Natural killer cell treated with Interleukin-12 subunit alpha and Interleukin-12 subunit beta and Interleukin-15 and Interleukin-18, amount 100 ng/mL, for 72 hours (primary cell): ENCODE measurements at regions not wholly inside any gene's neighbourhood (a gene's known extent, or its start where the extent isn't known, plus 50 kb on each side); places are given as distances from the start of the nearest gene placed in this dataset.
"Not testable (repeated sequence)": the region's sequence is repeated elsewhere in the genome, so short reads cannot be mapped to it uniquely, and the experiment has no call there.

Experiments used
- ATAC-seq, 2 donors: fragments of 150-1000 bp; cut with Tn5 transposase in 1 of 2; sonication (Bioruptor Pico), chemical (Tn5 transposase) in 1 of 2; 2 replicates each; pipeline ENCODE4 v1.10.0; 2021
- DNase-seq: peaks from one replicate; pipeline ENCODE4 v3.0.0; 2022; ENCODE audit warnings: low spot score
- H3K27ac Mint-ChIP-seq, 2 donors: 1 replicate in 1 of 2; 2 replicates in 1 of 2; pipeline ENCODE4 v1.8.0; 2022; ENCODE audit warnings: mixed read lengths in 2 of 2, mild to moderate bottlenecking in 1 of 2, moderate library complexity in 1 of 2
- H3K27me3 Mint-ChIP-seq, 2 donors: 1 replicate in 1 of 2; 2 replicates in 1 of 2; pipeline ENCODE4 v1.8.0; 2022; ENCODE audit warnings: mixed read lengths in 2 of 2
- H3K36me3 Mint-ChIP-seq: one replicate; pipeline ENCODE4 v1.8.0; 2022; ENCODE audit warnings: mixed read lengths
- H3K4me1 Mint-ChIP-seq, 2 donors: 1 replicate in 1 of 2; 2 replicates in 1 of 2; pipeline ENCODE4 v1.8.0; 2022; ENCODE audit warnings: low read depth in 2 of 2, mixed read lengths in 2 of 2, mild to moderate bottlenecking in 1 of 2
- H3K4me3 Mint-ChIP-seq: one replicate; pipeline ENCODE4 v1.8.0; 2022; ENCODE audit warnings: mixed read lengths
- H3K9me3 Mint-ChIP-seq: 2 replicates; pipeline ENCODE4 v1.8.0; 2022; ENCODE audit warnings: mixed read lengths

- no peak overlapping the region for H3K4me3 Mint-ChIP-seq
- H3K36me3 Mint-ChIP-seq = no peaks in the 10 kb centered on the region
- no peaks in the 10 kb centered on the region for H3K9me3 Mint-ChIP-seq
- no peak for ATAC-seq
- no peak overlapping the region for H3K27ac Mint-ChIP-seq
- DNase-seq = no peak
- H3K27me3 Mint-ChIP-seq = peaks cover 8 to 11% of the 10 kb centered on the region in 2 donors
- peaks cover 6% of the 10 kb centered on the region in 2 donors for H3K4me1 Mint-ChIP-seq
These were observed 510.4 kb downstream of the CCDC171 start for GRCh38 chr9:16063241-16063591.

DNA sequence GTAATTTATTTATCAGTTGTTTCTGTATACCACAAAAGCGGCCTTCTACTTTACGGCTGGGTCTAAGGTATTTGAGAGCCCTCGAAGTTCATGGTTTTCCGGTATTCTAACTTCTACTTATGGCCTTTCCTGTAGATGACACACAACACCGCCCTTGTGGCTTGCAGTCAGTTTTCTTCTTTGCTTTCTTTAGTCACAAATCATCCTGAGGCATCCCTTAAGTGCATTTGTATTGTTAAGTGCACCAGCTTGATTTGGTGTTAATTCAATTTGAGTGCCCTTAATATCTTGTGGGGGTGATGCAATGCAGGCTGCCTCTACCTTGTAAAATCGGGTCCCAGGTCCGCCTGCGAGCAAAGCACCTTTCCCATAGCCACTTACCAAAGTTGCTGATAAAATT lies 511.9 kb downstream of the CCDC171 start:
- Mint-ChIP-seq H3K4me1 (peaks cover 0 to 3% of the 10 kb centered on the region in 2 donors), H3K9me3 (no peaks in the 10 kb centered on the region), H3K36me3 (no peaks in the 10 kb centered on the region), H3K27me3 (peaks cover 8 to 14% of the 10 kb centered on the region in 2 donors), H3K4me3 (no peak overlapping the region), H3K27ac (no peak overlapping the region)
- ATAC-seq (no peak), DNase-seq (no peak)

GRCh38 chr9:16066201-16066600 lies 513.4 kb downstream of the CCDC171 start:
- H3K4me1 Mint-ChIP-seq, H3K4me3 Mint-ChIP-seq, H3K9me3 Mint-ChIP-seq, H3K27ac Mint-ChIP-seq, ATAC-seq, H3K36me3 Mint-ChIP-seq, DNase-seq: not testable (repeated sequence)
- peaks cover 8 to 15% of the 10 kb centered on the region in 2 donors for H3K27me3 Mint-ChIP-seq

- H3K27me3 Mint-ChIP-seq = peaks cover 6 to 19% of the 10 kb centered on the region in 2 donors
- H3K27ac Mint-ChIP-seq = no peak overlapping the region
- no peaks in the 10 kb centered on the region for H3K36me3 Mint-ChIP-seq
- no peaks in the 10 kb centered on the region for H3K4me1 Mint-ChIP-seq
- no peak overlapping the region for H3K4me3 Mint-ChIP-seq
- no peak for DNase-seq
- no peak for ATAC-seq
- H3K9me3 Mint-ChIP-seq = no peaks in the 10 kb centered on the region
These were observed 515.6 kb downstream of the CCDC171 start for GRCh38 chr9:16068476-16068875.

DNA sequence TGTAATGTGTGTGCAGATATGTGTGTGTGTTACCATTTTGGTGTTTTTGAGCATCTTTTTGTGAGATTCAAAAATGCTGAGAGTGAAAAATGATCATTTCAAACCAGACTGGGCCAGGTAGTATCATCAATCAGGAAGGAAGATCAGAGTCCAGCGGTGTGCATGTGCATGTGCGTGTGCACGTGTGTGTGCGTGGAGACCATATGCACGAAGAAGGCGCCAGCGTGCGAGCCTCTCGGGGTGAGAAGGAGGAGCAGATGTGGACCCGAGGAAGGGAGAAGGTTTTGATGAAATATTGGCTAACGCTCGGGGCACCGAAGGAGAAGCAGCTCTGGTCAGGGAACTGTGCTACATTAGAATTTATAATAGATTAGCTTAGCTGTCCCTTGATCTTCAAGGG lies 516.4 kb downstream of the CCDC171 start:
- Mint-ChIP-seq H3K4me3 (no peak overlapping the region), H3K27me3 (peaks cover 6 to 19% of the 10 kb centered on the region in 2 donors), H3K36me3 (no peaks in the 10 kb centered on the region), H3K4me1 (no peaks in the 10 kb centered on the region), H3K27ac (no peak overlapping the region), H3K9me3 (no peaks in the 10 kb centered on the region)
- no peak for ATAC-seq
- no peak for DNase-seq

DNA sequence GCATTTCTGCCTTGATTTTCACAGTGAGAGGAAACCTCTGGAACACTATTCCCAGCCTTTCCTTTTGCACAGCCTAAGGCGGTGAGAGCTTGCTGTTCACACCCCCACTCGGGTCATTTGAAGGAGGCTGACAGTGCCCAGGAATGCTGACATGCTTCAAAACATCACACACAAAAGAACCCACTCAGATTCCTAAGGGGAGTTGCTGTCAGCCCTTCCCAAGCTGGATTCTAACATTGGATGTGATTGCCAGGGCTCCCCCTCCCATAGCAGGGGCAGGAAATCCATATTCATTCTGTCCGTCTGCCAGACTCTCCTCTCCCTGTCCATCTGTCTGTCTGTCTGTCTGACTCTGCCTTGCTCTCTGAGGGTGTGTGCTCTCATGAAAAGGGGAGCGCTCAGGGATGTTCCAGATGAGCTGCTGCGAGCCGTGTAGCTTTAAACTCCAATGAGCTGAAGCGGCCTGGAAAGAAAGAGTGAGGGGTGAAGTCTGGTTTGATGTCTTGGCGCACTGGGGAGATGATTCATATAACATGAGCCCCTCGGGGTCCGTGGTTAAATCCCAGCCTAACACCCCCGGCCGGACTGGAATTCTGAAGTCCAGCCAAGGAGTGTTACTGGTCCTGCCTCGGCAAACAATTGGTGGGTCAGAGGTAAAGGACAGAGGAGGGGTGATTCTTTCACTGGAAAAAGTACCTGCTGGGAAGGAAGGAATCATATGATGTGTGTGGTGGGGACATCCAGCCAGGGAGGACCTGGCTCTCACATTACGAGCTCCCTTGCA lies 517.0 kb downstream of the CCDC171 start:
- ATAC-seq = no peak
- no peak for DNase-seq
- H3K36me3 Mint-ChIP-seq = no peaks in the 10 kb centered on the region
- H3K4me1 Mint-ChIP-seq = no peaks in the 10 kb centered on the region
- H3K27ac Mint-ChIP-seq = no peak overlapping the region
- H3K9me3 Mint-ChIP-seq = no peaks in the 10 kb centered on the region
- H3K27me3 Mint-ChIP-seq = peaks cover 6 to 19% of the 10 kb centered on the region in 2 donors
- H3K4me3 Mint-ChIP-seq = no peak overlapping the region

GRCh38 chr9:16070455-16071145 lies 517.8 kb downstream of the CCDC171 start:
- Mint-ChIP-seq H3K36me3 (no peaks in the 10 kb centered on the region), H3K4me1 (no peaks in the 10 kb centered on the region), H3K4me3 (no peak overlapping the region), H3K27ac (no peak overlapping the region), H3K9me3 (no peaks in the 10 kb centered on the region), H3K27me3 (peaks cover 6 to 23% of the 10 kb centered on the region in 2 donors)
- no peak for DNase-seq
- ATAC-seq = no peak

GRCh38 chr9:16071400-16071799 lies 518.6 kb downstream of the CCDC171 start:
- Mint-ChIP-seq H3K9me3 (no peaks in the 10 kb centered on the region), H3K4me3 (no peak overlapping the region), H3K27ac (no peak overlapping the region), H3K4me1 (no peaks in the 10 kb centered on the region), H3K27me3 (peaks cover 6 to 23% of the 10 kb centered on the region in 2 donors), H3K36me3 (no peaks in the 10 kb centered on the region)
- ATAC-seq (no peak), DNase-seq (no peak)

DNA sequence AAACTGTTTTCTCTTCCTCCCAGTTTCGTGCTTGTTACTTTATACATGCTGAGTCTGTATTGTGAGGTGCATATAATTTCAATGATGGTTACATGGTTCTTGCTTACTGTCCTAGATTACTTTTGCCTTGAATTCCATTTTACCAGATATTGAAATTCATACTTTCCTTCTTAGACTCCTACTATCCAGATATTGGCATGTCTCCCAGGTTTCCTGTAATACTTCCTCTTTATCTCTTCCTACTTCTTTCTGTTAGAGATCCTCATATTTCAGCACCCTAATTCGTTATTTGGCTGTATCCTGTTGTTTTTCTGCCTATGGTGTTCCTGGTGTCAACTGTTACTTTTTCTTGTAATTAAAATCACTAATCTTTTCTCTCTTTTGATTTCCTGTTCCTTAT lies 522.1 kb downstream of the CCDC171 start:
- no peak overlapping the region for H3K4me3 Mint-ChIP-seq
- peaks cover 6 to 21% of the 10 kb centered on the region in 2 donors for H3K27me3 Mint-ChIP-seq
- no peaks in the 10 kb centered on the region for H3K9me3 Mint-ChIP-seq
- DNase-seq (no peak), ATAC-seq (no peak)
- H3K4me1 Mint-ChIP-seq = no peaks in the 10 kb centered on the region
- no peak overlapping the region for H3K27ac Mint-ChIP-seq
- no peaks in the 10 kb centered on the region for H3K36me3 Mint-ChIP-seq

GRCh38 chr9:16075696-16076095 lies 522.9 kb downstream of the CCDC171 start:
- no peak for ATAC-seq
- Mint-ChIP-seq H3K9me3 (no peaks in the 10 kb centered on the region), H3K4me1 (no peaks in the 10 kb centered on the region), H3K27ac (no peak overlapping the region), H3K36me3 (no peaks in the 10 kb centered on the region), H3K27me3 (peaks cover 6 to 23% of the 10 kb centered on the region in 2 donors), H3K4me3 (no peak overlapping the region)
- no peak for DNase-seq

DNA sequence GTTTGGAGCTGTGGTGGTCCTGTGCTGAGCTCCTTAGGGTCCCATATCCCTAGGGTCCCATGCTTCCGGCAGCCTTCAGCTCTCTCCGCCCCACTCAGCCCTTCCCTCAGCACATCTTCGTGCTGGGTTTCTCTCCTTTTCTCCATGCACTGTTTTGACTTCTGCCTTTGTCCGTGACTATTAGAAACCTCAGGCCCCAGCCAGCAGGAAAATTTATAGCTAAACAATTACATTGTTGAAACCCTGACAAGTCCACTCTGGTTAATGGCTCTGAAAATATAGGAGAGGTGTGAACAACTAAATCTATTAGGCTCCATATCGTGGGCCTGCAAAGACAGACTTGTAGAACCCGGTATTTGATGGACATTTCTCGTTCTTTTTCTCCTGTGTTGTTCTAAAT lies 523.7 kb downstream of the CCDC171 start:
- H3K4me1 Mint-ChIP-seq = no peaks in the 10 kb centered on the region
- ATAC-seq = no peak
- no peak for DNase-seq
- no peaks in the 10 kb centered on the region for H3K9me3 Mint-ChIP-seq
- H3K4me3 Mint-ChIP-seq = no peak overlapping the region
- H3K27ac Mint-ChIP-seq = no peak overlapping the region
- peaks cover 3 to 27% of the 10 kb centered on the region in 2 donors for H3K27me3 Mint-ChIP-seq
- H3K36me3 Mint-ChIP-seq = no peaks in the 10 kb centered on the region

- H3K4me1 Mint-ChIP-seq = no peaks in the 10 kb centered on the region
- DNase-seq (no peak), ATAC-seq (no peak)
- H3K9me3 Mint-ChIP-seq = peaks cover 12% of the 10 kb centered on the region
- no peak overlapping the region for H3K4me3 Mint-ChIP-seq
- peaks cover 7% of the 10 kb centered on the region for H3K36me3 Mint-ChIP-seq
- H3K27me3 Mint-ChIP-seq = peaks cover 15 to 30% of the 10 kb centered on the region in 2 donors
- no peak overlapping the region for H3K27ac Mint-ChIP-seq
These were observed 530.0 kb downstream of the CCDC171 start for GRCh38 chr9:16082796-16083195.

DNA sequence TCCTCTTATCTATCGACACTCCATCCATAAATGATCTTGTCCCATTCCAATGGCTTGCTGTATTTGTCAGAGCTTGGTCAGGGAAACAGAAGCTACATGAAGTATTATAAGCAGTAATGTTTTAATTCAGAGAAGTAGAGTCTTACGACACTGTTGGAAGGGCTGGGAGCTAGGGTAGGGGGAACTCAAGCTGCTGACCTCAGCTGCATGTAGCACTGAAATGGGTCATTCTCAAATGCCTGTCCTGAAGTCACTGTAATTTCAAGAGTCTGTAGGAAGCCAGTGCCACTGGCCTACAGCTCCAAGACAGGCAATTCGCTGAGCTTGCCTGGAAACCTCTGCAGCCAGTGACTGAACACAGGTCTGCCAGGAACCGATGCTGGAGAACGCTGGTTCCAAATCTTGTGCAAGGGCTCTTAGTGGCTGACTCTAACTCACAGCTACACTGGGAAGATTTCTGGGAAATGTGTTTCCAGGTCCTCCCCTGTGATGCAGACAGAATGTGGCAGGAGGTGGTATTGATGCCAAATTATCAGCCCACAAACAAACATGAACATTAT lies 532.4 kb downstream of the CCDC171 start:
- DNase-seq = no peak
- Mint-ChIP-seq H3K27ac (no peak overlapping the region), H3K36me3 (peaks cover 7% of the 10 kb centered on the region), H3K4me3 (no peak overlapping the region), H3K4me1 (no peaks in the 10 kb centered on the region), H3K9me3 (peaks cover 12% of the 10 kb centered on the region), H3K27me3 (peaks cover 15 to 27% of the 10 kb centered on the region in 2 donors)
- ATAC-seq = no peak

GRCh38 chr9:16090907-16091629 lies 538.2 kb downstream of the CCDC171 start:
- no peaks in the 10 kb centered on the region for H3K4me1 Mint-ChIP-seq
- peaks cover 12% of the 10 kb centered on the region for H3K36me3 Mint-ChIP-seq
- DNase-seq = no peak
- ATAC-seq = no peak
- peaks cover 13 to 14% of the 10 kb centered on the region in 2 donors for H3K27me3 Mint-ChIP-seq
- no peak overlapping the region for H3K27ac Mint-ChIP-seq
- H3K9me3 Mint-ChIP-seq = peaks cover 14% of the 10 kb centered on the region
- H3K4me3 Mint-ChIP-seq = no peak overlapping the region
